HL-60 (cell line): ENCODE measurements at regions not wholly inside any gene's neighbourhood (a gene's known extent, or its start where the extent isn't known, plus 50 kb on each side); places are given as distances from the start of the nearest gene placed in this dataset.

Experiments
- POLR2AphosphoS5 ChIP-seq: IDR thresholded peaks from 2 replicates; pipeline ENCODE4 v1.6.1; 2012; ENCODE audit warnings: low read depth
- SPI1 ChIP-seq: IDR thresholded peaks from 2 replicates; pipeline ENCODE4 v1.6.1; 2012; ENCODE audit warnings: low read depth, mild to moderate bottlenecking, borderline replicate concordance
- TF ChIP-seq, protein P1 (sequence below): IDR thresholded peaks from one replicate; pipeline ENCODE4 v1.5.1; 2011; ENCODE audit warnings: low read length, control low read depth, inconsistent platforms; ENCODE audit not compliant: insufficient read depth

DNA sequence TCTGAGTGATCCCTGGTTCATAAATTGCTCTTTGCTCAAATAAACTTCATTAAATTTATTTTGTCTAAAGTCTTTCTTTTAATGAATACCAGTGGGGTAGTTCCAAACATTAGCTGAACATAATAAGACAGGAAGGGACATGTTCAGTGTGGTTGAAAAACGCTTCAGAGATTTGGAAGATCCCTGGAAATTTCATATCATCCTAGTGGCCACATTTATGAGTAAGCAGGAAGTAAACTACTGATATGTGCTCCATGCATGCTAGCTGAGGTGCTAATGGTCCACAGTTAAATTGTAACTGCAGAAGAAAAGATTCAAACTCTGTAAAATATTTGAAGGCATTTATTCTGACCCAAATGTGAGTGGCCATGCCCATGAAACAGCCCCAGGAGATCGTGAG is 1328.7 kb downstream of the ADGRL3 start:
- TF ChIP-seq, protein P1, sequence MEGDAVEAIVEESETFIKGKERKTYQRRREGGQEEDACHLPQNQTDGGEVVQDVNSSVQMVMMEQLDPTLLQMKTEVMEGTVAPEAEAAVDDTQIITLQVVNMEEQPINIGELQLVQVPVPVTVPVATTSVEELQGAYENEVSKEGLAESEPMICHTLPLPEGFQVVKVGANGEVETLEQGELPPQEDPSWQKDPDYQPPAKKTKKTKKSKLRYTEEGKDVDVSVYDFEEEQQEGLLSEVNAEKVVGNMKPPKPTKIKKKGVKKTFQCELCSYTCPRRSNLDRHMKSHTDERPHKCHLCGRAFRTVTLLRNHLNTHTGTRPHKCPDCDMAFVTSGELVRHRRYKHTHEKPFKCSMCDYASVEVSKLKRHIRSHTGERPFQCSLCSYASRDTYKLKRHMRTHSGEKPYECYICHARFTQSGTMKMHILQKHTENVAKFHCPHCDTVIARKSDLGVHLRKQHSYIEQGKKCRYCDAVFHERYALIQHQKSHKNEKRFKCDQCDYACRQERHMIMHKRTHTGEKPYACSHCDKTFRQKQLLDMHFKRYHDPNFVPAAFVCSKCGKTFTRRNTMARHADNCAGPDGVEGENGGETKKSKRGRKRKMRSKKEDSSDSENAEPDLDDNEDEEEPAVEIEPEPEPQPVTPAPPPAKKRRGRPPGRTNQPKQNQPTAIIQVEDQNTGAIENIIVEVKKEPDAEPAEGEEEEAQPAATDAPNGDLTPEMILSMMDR = no peak
- no peak for TF ChIP-seq POLR2AphosphoS5
- no peak for TF ChIP-seq SPI1
